ENCODE measurements at regions not wholly inside any gene's neighbourhood (a gene's known extent, or its start where the extent isn't known, plus 50 kb on each side); places are given as distances from the start of the nearest gene placed in this dataset.
"Not testable (repeated sequence)": the region's sequence is repeated elsewhere in the genome, so short reads cannot be mapped to it uniquely, and the experiment has no call there.

GRCh38 chr2:2912293-2912692, 465.3 kb downstream of the EIPR1 start:
- ATAC-seq (no peak), DNase-seq (no peak)
- H3K4me1 Mint-ChIP-seq: no peaks in the 10 kb centered on the region
- no peaks in the 10 kb centered on the region for H3K9me3 Mint-ChIP-seq (ENCODE audit: low read depth)
- CTCF ChIA-PET: no interaction called here
- H3K4me3 Mint-ChIP-seq: no peak overlapping the region
- no peak overlapping the region for H3K27ac Mint-ChIP-seq
- H3K36me3 Mint-ChIP-seq: no peaks in the 10 kb centered on the region
- no peaks in the 10 kb centered on the region for H3K27me3 Mint-ChIP-seq

DNA sequence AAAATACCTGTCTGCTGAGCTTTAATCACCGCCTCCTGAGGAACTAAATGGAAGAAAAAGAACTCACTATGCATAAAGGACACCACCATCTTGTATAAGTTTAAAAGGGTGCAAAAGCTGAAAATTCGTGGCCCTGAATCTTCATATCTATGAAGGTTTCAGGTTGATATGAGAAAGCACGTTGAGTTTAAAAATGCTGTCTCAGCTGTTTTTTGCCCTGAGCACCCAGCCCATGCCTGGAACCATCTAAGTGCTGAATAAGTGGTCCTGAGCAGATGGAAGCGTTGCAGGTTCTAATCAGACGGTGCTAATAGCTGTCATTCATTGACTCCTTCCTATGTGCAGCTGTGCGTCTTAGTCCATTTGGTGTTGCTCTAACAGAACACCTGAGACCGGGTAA, 467.4 kb downstream of the EIPR1 start:
- CTCF ChIA-PET: no interaction called here
- DNase-seq: no peak
- Mint-ChIP-seq H3K27me3 (no peaks in the 10 kb centered on the region), H3K9me3 (ENCODE audit: low read depth) (no peaks in the 10 kb centered on the region), H3K36me3 (no peaks in the 10 kb centered on the region), H3K27ac (no peak overlapping the region), H3K4me3 (no peak overlapping the region), H3K4me1 (no peaks in the 10 kb centered on the region)
- no peak for ATAC-seq

GRCh38 chr2:2909086-2910035, 468.3 kb downstream of the EIPR1 start:
- no peaks in the 10 kb centered on the region for H3K27me3 Mint-ChIP-seq
- H3K4me3 Mint-ChIP-seq: no peak overlapping the region

GRCh38 chr2:2906091-2906490, 471.5 kb downstream of the EIPR1 start:
- no peak for DNase-seq
- ATAC-seq: no peak
- CTCF ChIA-PET: no interaction called here
- H3K27ac Mint-ChIP-seq: no peak overlapping the region
- no peak overlapping the region for H3K4me3 Mint-ChIP-seq
- no peaks in the 10 kb centered on the region for H3K27me3 Mint-ChIP-seq
- H3K9me3 Mint-ChIP-seq (ENCODE audit: low read depth): no peaks in the 10 kb centered on the region
- no peaks in the 10 kb centered on the region for H3K36me3 Mint-ChIP-seq
- peaks cover 8% of the 10 kb centered on the region for H3K4me1 Mint-ChIP-seq

More at GRCh38 chr2:2909086-2910035, 468.3 kb downstream of the EIPR1 start:
- DNase-seq: no peak
- Mint-ChIP-seq H3K4me1 (no peaks in the 10 kb centered on the region), H3K36me3 (no peaks in the 10 kb centered on the region), H3K9me3 (ENCODE audit: low read depth) (no peaks in the 10 kb centered on the region), H3K27ac (no peak overlapping the region)
- CTCF ChIA-PET: no interaction called here
- no peak for ATAC-seq

DNA sequence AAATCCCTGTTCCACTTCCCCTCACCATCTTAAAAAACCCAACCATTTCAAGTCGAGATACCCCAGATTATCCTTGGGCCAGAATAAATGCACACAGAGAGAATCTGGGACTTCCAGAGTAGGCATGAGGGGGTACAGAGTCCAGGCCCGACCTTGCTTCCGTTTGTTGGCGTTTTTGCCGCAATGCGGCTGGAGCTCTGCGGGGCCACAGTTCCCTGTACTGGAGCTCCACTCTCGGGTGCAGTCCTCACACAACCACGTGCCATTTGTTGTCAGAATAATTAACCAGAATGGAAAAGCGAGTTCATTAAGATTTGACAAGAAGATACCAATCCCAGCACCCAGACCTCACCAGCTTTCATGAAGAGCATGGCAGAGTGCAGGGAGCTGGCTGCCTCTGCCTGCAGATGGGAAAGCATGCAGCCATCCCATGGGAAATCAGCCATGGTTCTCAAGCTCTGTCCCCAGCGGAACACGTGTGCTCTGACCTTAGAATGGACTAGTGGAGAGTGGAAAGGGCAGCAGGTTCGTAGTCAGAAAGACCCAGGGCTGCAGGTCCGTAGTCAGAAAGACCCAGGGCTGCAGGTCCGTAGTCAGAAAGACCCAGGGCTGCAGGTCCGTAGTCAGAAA, 472.8 kb downstream of the EIPR1 start:
- Mint-ChIP-seq H3K4me3 (no peak overlapping the region), H3K36me3 (no peaks in the 10 kb centered on the region), H3K27me3 (no peaks in the 10 kb centered on the region), H3K4me1 (peaks cover 9% of the 10 kb centered on the region), H3K27ac (no peak overlapping the region), H3K9me3 (ENCODE audit: low read depth) (no peaks in the 10 kb centered on the region)
- CTCF ChIA-PET: no interaction called here
- no peak for DNase-seq
- ATAC-seq: no peak

DNA sequence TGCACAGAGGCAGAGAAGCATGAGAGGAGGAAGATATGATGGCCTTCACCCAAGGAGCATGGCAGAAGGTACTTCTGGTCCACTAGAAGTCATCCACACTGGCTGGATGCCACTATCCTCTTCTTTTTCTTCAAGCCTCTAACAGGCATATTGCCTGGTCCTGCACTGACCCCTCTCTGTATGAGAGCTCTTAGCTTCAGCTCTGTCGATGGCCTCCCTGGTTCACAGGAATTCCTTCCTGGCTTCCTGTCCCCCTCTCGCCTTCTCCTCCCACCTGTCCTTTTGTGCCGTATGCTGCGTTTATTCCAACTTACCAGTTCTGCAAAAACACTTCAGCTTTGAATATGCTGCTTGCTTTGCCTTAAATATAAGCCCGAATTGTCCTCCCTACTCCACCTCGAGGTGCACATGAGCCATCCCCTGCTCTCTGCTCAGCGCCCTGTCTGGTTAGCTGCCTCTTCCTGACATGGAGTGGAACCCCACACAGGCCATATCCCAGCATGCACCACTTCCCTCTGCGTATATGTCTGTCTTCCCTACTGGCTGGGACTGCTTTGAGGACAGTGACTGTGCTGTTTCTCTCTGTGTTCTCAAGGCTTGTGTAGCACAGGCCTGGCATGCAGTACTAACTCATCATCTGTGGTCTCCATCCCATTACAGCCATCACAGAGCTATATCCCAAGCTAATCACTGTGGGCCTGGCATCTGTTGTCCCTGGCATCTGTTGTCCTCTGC, 474.9 kb downstream of the EIPR1 start:
- H3K27ac Mint-ChIP-seq: no peak overlapping the region
- CTCF ChIA-PET: no interaction called here
- ATAC-seq (no peak), DNase-seq (no peak)
- H3K4me3 Mint-ChIP-seq: no peak overlapping the region
- H3K27me3 Mint-ChIP-seq: no peaks in the 10 kb centered on the region
- peaks cover 9% of the 10 kb centered on the region for H3K4me1 Mint-ChIP-seq
- no peaks in the 10 kb centered on the region for H3K9me3 Mint-ChIP-seq (ENCODE audit: low read depth)
- no peaks in the 10 kb centered on the region for H3K36me3 Mint-ChIP-seq

GRCh38 chr2:2901384-2902345, 476.0 kb downstream of the EIPR1 start:
- H3K27ac Mint-ChIP-seq: no peak overlapping the region
- no peak for ATAC-seq
- no peaks in the 10 kb centered on the region for H3K9me3 Mint-ChIP-seq (ENCODE audit: low read depth)
- H3K36me3 Mint-ChIP-seq: no peaks in the 10 kb centered on the region
- H3K27me3 Mint-ChIP-seq: no peaks in the 10 kb centered on the region
- peaks cover 9% of the 10 kb centered on the region for H3K4me1 Mint-ChIP-seq
- H3K4me3 Mint-ChIP-seq: no peak overlapping the region
- no peak for DNase-seq
- CTCF ChIA-PET: no interaction called here

GRCh38 chr2:2899826-2900225, 477.8 kb downstream of the EIPR1 start:
- DNase-seq: no peak
- Mint-ChIP-seq H3K36me3 (no peaks in the 10 kb centered on the region), H3K9me3 (ENCODE audit: low read depth) (no peaks in the 10 kb centered on the region), H3K27ac (no peak overlapping the region), H3K27me3 (no peaks in the 10 kb centered on the region), H3K4me3 (no peak overlapping the region), H3K4me1 (peaks cover 9% of the 10 kb centered on the region)
- CTCF ChIA-PET: no interaction called here
- no peak for ATAC-seq

GRCh38 chr2:2898744-2899143, 478.9 kb downstream of the EIPR1 start:
- CTCF ChIA-PET: no interaction called here
- H3K4me3 Mint-ChIP-seq: no peak overlapping the region
- ATAC-seq: no peak
- H3K36me3 Mint-ChIP-seq: no peaks in the 10 kb centered on the region
- DNase-seq: no peak
- peaks cover 9% of the 10 kb centered on the region for H3K4me1 Mint-ChIP-seq
- H3K27me3 Mint-ChIP-seq: no peaks in the 10 kb centered on the region
- no peaks in the 10 kb centered on the region for H3K9me3 Mint-ChIP-seq (ENCODE audit: low read depth)
- H3K27ac Mint-ChIP-seq: no peak overlapping the region

GRCh38 chr2:2896643-2897042, 481.0 kb downstream of the EIPR1 start:
- CTCF ChIA-PET: no interaction called here
- ATAC-seq: no peak
- DNase-seq: no peak
- Mint-ChIP-seq H3K36me3 (no peaks in the 10 kb centered on the region), H3K4me1 (peaks cover 7% of the 10 kb centered on the region), H3K9me3 (ENCODE audit: low read depth) (no peaks in the 10 kb centered on the region), H3K4me3 (no peak overlapping the region), H3K27me3 (no peaks in the 10 kb centered on the region), H3K27ac (no peak overlapping the region)

DNA sequence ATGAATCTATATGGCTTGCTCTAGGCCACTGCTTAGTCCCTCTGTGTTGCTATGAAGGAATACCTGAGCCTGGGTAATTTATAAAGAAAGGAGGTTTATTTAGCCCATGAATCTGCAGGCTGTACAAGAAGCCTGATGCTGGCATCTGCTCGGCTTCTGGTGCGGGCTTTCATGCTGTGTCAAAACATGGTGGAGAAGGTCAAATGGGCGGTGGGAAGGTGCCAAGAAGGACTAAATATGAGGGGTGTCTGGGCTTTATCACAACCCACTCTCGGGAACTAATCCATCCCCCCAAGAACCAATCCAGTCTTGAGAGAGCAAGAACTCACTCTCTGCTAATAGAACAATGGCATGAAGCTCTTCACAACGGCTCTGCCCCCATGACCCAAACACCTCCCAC, 481.6 kb downstream of the EIPR1 start:
- peaks cover 1% of the 10 kb centered on the region for H3K4me1 Mint-ChIP-seq
- ATAC-seq: no peak
- H3K9me3 Mint-ChIP-seq (ENCODE audit: low read depth): no peaks in the 10 kb centered on the region
- H3K36me3 Mint-ChIP-seq: no peaks in the 10 kb centered on the region
- no peak overlapping the region for H3K4me3 Mint-ChIP-seq
- CTCF ChIA-PET: no interaction called here
- H3K27ac Mint-ChIP-seq: no peak overlapping the region
- DNase-seq: no peak
- no peaks in the 10 kb centered on the region for H3K27me3 Mint-ChIP-seq

DNA sequence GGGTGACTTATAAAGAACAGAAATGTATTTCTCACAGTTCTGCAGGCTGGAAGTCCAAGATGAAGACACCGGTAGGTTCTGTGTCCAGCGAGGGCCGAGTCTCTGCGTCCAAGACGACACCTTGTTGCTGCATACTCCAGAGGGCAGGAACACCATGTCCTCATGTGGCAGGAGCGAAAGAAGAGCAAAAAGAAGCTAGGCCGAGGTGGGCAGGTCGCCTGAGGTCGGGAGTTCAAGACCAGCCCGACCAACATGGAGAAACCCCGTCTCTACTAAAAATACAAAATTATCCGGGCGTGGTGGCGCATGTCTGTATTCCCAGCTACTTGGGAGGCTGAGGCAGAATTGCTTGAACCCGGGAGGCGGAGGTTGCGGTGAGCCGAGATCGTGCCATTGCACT, 483.6 kb downstream of the EIPR1 start:
- H3K27ac Mint-ChIP-seq; H3K36me3 Mint-ChIP-seq; H3K27me3 Mint-ChIP-seq; H3K4me1 Mint-ChIP-seq; H3K4me3 Mint-ChIP-seq; DNase-seq; CTCF ChIA-PET; H3K9me3 Mint-ChIP-seq (ENCODE audit: low read depth); ATAC-seq: not testable (repeated sequence)

DNA sequence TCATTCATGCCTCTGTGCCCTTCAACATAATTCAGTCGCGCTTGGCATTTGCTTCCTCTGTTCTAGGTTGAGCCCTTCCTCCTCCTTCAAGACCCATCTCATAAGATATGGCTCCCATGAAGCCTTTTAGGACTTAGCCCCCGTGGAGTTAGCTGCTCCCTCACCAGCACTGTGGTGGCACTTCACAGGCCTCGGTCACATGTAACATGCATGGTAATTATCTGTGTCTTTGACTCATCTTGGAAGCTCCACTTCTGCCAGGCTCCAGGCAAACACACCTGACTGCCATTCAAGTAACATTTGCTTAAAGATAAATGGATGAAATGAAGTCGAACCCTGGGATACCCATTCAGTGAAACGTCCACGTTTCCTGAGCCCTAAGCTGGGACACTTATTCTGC, 484.7 kb downstream of the EIPR1 start:
- no peak overlapping the region for H3K4me3 Mint-ChIP-seq
- H3K27me3 Mint-ChIP-seq: no peaks in the 10 kb centered on the region
- H3K9me3 Mint-ChIP-seq (ENCODE audit: low read depth): no peaks in the 10 kb centered on the region
- no peaks in the 10 kb centered on the region for H3K4me1 Mint-ChIP-seq
- ATAC-seq (no peak), DNase-seq (no peak)
- CTCF ChIA-PET: no interaction called here
- H3K27ac Mint-ChIP-seq: no peak overlapping the region
- H3K36me3 Mint-ChIP-seq: no peaks in the 10 kb centered on the region

All from activated CD8-positive, alpha-beta memory T cell treated with anti-CD3 and anti-CD28 coated beads, Interleukin-2, amount 10 ng/mL, durations not matched to agents 7 days and 5 days (primary cell).